Muscle of back (tissue), 3 donors: ENCODE measurements at regions not wholly inside any gene's neighbourhood (a gene's known extent, or its start where the extent isn't known, plus 50 kb on each side); places are given as distances from the start of the nearest gene placed in this dataset.

Experiments used
- DNase-seq, 3 donors: peaks; one replicate each; pipeline versions ENCODE4 v3.0.0 to v3.0.0-alpha.2; 2013

- no peak for DNase-seq
Observed at GRCh38 chr5:74954919-74955318, 88.7 kb upstream of the FAM169A start.

- peak in 1 of 3 donors; percentile 10 for DNase-seq
Observed at GRCh38 chr5:74953937-74954720, 87.9 kb upstream of the FAM169A start.

- no peak for DNase-seq
Observed at GRCh38 chr5:74953554-74953936, 87.4 kb upstream of the FAM169A start.

GRCh38 chr5:74952406-74952805, 86.2 kb upstream of the FAM169A start:
- no peak for DNase-seq

GRCh38 chr5:74951865-74952264, 85.7 kb upstream of the FAM169A start:
- no peak for DNase-seq

- no peak for DNase-seq
Observed at GRCh38 chr5:74950836-74951515, 84.8 kb upstream of the FAM169A start.

GRCh38 chr5:74949976-74950375, 83.8 kb upstream of the FAM169A start:
- peak in 1 of 3 donors; percentile 34 for DNase-seq

GRCh38 chr5:74948031-74948546, 81.9 kb upstream of the FAM169A start:
- DNase-seq = no peak

- no peak for DNase-seq
Observed at GRCh38 chr5:74946471-74946870, 80.3 kb upstream of the FAM169A start.

- no peak for DNase-seq
Observed at GRCh38 chr5:74945561-74946165, 79.5 kb upstream of the FAM169A start.

GRCh38 chr5:74943905-74944304, 77.7 kb upstream of the FAM169A start:
- DNase-seq = no peak

GRCh38 chr5:74942622-74943286, 76.6 kb upstream of the FAM169A start:
- no peak for DNase-seq

- DNase-seq = no peak
Observed at GRCh38 chr5:74940782-74941353, 74.7 kb upstream of the FAM169A start.

- DNase-seq = no peak
Observed at GRCh38 chr5:74938250-74938933, 72.2 kb upstream of the FAM169A start.

GRCh38 chr5:74935752-74936091, 69.5 kb upstream of the FAM169A start:
- no peak for DNase-seq

- DNase-seq = peak in 2 of 3 donors; percentile 11 to 16
Observed at GRCh38 chr5:74934949-74935751, 69.0 kb upstream of the FAM169A start.

- no peak for DNase-seq
Observed at GRCh38 chr5:74927336-74927735, 61.1 kb upstream of the FAM169A start.

GRCh38 chr5:74919487-74919886, 53.3 kb upstream of the FAM169A start:
- DNase-seq = peak; percentile 17 to 58 (median 36)

- DNase-seq = no peak
Observed at GRCh38 chr5:74919041-74919440, 52.9 kb upstream of the FAM169A start.

GRCh38 chr5:74918232-74918669, 52.1 kb upstream of the FAM169A start:
- no peak for DNase-seq
